RWPE2 (cell line): ENCODE measurements at regions not wholly inside any gene's neighbourhood (a gene's known extent, or its start where the extent isn't known, plus 50 kb on each side); places are given as distances from the start of the nearest gene placed in this dataset.

Experiments
- ATAC-seq: fragments of 200-7000 bp; cut with Tn5 transposase; 3 replicates; pipeline ENCODE4 v1.9.1; 2021; ENCODE audit warnings: low read depth
- DNase-seq: peaks from one replicate; pipeline ENCODE4 v3.0.0-alpha.2; 2020; ENCODE audit warnings: low spot score
- H3K27ac ChIP-seq: fragments of 450-650 bp; 2 replicates; pipeline ENCODE4 v1.5.1; 2017; ENCODE audit warnings: mild to moderate bottlenecking; ENCODE audit not compliant: poor library complexity, severe bottlenecking
- H3K27me3 ChIP-seq: fragments of 250-450 bp; sonication (Bioruptor Pico); 2 replicates; pipeline ENCODE4 v1.5.1; 2021; ENCODE audit warnings: mild to moderate bottlenecking, moderate library complexity; ENCODE audit not compliant: insufficient read depth, poor library complexity, severe bottlenecking
- H3K36me3 ChIP-seq: fragments of 250-450 bp; sonication (Bioruptor Pico); 2 replicates; pipeline ENCODE4 v1.5.1; 2020; ENCODE audit warnings: low read depth, mild to moderate bottlenecking, moderate library complexity
- H3K4me1 ChIP-seq: fragments of 250-450 bp; sonication (Bioruptor Pico); 2 replicates; pipeline ENCODE4 v1.5.1; 2021; ENCODE audit warnings: mild to moderate bottlenecking, moderate library complexity; ENCODE audit not compliant: insufficient read depth, poor library complexity, severe bottlenecking
- H3K4me3 ChIP-seq: fragments of 250-450 bp; sonication (Bioruptor Pico); 2 replicates; pipeline ENCODE4 v1.5.1; 2021; ENCODE audit warnings: mild to moderate bottlenecking, moderate library complexity; ENCODE audit not compliant: severe bottlenecking
- H3K9me3 ChIP-seq: fragments of 250-450 bp; sonication (Bioruptor Pico); 2 replicates; pipeline ENCODE4 v1.5.1; 2021; ENCODE audit warnings: mild to moderate bottlenecking, moderate library complexity; ENCODE audit not compliant: severe bottlenecking
- TF ChIP-seq, protein P1 (sequence below): fragments of 450-650 bp; IDR thresholded peaks from one replicate; pipeline ENCODE4 v1.5.1; 2017; ENCODE audit warnings: mild to moderate bottlenecking, moderate library complexity; ENCODE audit not compliant: poor library complexity, severe bottlenecking

GRCh38 chr13:34421858-34422475 is 520.1 kb upstream of the NBEA start:
- TF ChIP-seq, protein P1, sequence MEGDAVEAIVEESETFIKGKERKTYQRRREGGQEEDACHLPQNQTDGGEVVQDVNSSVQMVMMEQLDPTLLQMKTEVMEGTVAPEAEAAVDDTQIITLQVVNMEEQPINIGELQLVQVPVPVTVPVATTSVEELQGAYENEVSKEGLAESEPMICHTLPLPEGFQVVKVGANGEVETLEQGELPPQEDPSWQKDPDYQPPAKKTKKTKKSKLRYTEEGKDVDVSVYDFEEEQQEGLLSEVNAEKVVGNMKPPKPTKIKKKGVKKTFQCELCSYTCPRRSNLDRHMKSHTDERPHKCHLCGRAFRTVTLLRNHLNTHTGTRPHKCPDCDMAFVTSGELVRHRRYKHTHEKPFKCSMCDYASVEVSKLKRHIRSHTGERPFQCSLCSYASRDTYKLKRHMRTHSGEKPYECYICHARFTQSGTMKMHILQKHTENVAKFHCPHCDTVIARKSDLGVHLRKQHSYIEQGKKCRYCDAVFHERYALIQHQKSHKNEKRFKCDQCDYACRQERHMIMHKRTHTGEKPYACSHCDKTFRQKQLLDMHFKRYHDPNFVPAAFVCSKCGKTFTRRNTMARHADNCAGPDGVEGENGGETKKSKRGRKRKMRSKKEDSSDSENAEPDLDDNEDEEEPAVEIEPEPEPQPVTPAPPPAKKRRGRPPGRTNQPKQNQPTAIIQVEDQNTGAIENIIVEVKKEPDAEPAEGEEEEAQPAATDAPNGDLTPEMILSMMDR: no peak

DNA sequence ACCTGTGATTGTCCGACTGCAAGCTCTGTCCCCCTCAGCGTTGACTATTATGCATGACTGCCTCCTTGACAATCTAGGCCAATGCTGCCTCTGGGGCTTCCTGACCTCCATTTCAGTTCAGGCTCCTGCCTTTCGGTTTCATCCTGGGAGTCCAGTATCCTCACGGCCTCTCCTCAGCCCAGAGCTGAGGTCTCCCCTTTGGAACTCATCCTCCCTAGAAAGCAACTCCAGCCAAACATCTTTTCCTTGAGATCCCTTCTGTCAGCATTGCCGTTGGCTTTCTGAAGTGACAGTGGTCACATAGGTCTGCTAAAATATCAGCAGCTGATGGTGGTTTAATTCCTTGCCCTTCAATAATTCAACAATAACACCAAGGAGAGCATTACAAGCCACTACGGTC is 519.1 kb upstream of the NBEA start:
- Histone ChIP-seq H3K4me3 (no peak overlapping the region), H3K36me3 (no peaks in the 10 kb centered on the region), H3K27me3 (no peaks in the 10 kb centered on the region), H3K27ac (peak overlapping the region; percentile 65), H3K9me3 (no peaks in the 10 kb centered on the region), H3K4me1 (peaks cover 17% of the 10 kb centered on the region)
- DNase-seq: no peak
- ATAC-seq: no peak
- TF ChIP-seq, protein P1: no peak

More at GRCh38 chr13:34421858-34422475, 520.1 kb upstream of the NBEA start:
- Histone ChIP-seq H3K9me3 (no peaks in the 10 kb centered on the region), H3K4me3 (no peak overlapping the region), H3K4me1 (peaks cover 17% of the 10 kb centered on the region), H3K36me3 (no peaks in the 10 kb centered on the region), H3K27me3 (no peaks in the 10 kb centered on the region), H3K27ac (peak overlapping the region; percentile 65)
- ATAC-seq (peak; percentile 87), DNase-seq (no peak)

- no peak overlapping the region for H3K4me3 ChIP-seq
- ATAC-seq: no peak
- H3K36me3 ChIP-seq: no peaks in the 10 kb centered on the region
- H3K4me1 ChIP-seq: peaks cover 17% of the 10 kb centered on the region
- H3K9me3 ChIP-seq: no peaks in the 10 kb centered on the region
- DNase-seq: no peak
- H3K27me3 ChIP-seq: no peaks in the 10 kb centered on the region
- H3K27ac ChIP-seq: no peak overlapping the region
- TF ChIP-seq, protein P1: no peak
Measured at GRCh38 chr13:34425327-34425949, 516.6 kb upstream of the NBEA start.

DNA sequence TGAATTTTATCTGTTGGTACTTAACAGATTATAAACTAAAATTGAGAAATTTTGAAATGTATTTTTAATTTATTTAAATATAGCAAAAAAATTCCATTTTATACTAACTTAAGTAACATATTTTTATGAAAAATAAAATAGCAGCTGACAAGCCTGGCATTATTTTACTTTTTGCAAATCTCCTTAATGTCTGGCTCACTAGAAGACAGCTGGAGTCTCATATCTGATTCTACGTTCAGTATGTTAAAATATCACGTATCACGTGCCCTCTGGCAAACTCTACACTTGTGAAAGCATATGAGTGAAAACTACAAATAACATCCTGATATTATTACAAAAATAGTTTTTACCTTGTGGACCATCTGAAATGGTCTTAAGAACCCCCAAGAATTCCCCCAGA is 513.2 kb upstream of the NBEA start:
- no peaks in the 10 kb centered on the region for H3K36me3 ChIP-seq
- H3K4me1 ChIP-seq: no peaks in the 10 kb centered on the region
- TF ChIP-seq, protein P1: no peak
- no peak overlapping the region for H3K4me3 ChIP-seq
- H3K9me3 ChIP-seq: no peaks in the 10 kb centered on the region
- no peak overlapping the region for H3K27ac ChIP-seq
- H3K27me3 ChIP-seq: no peaks in the 10 kb centered on the region
- ATAC-seq (no peak), DNase-seq (no peak)

DNA sequence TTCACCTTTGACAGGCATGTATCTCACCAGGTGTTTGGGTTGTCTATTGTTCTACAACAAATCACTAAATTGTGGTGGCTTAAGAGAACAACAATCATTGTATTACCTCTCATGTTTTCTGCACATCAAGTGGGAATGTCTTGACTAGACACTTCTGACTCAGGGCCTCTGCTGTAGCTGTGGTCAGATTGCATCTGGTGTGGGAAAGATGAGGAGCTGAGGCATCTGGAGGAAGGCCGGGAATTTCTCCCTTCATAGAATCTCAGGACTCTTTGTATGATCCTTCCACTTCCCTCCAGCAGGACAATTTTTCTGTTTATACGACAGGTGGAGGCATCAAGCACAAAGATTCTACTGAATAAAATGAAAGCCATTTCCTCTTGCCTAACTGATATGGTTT is 511.8 kb upstream of the NBEA start:
- Histone ChIP-seq H3K27ac (no peak overlapping the region), H3K36me3 (no peaks in the 10 kb centered on the region), H3K27me3 (no peaks in the 10 kb centered on the region), H3K9me3 (no peaks in the 10 kb centered on the region), H3K4me1 (no peaks in the 10 kb centered on the region), H3K4me3 (no peak overlapping the region)
- ATAC-seq (no peak), DNase-seq (no peak)
- TF ChIP-seq, protein P1: no peak
